ENCODE measurements at regions not wholly inside any gene's neighbourhood (a gene's known extent, or its start where the extent isn't known, plus 50 kb on each side); places are given as distances from the start of the nearest gene placed in this dataset.

GRCh38 chr9:82168585-82168984, 180.0 kb downstream of the SPATA31D1 start:
- no peak for TF ChIP-seq SIN3A (IDR thresholded peaks at IDR 0.05; ENCODE audit: borderline replicate concordance, insufficient read depth, low read length)
- no peak for TF ChIP-seq REST (IDR thresholded peaks at IDR 0.05; ENCODE audit: insufficient read depth in 1 of 2, low read depth in 2 of 2, low read length in 2 of 2)
- no peak for TF ChIP-seq POLR2AphosphoS5 (IDR thresholded peaks at IDR 0.05; ENCODE audit: low read depth, low read length)
- no peak for TF ChIP-seq TAF1 (IDR thresholded peaks at IDR 0.05; ENCODE audit: borderline replicate concordance, insufficient read depth, low read length)
- TF ChIP-seq FOXP2 (optimal IDR thresholded peaks at IDR 0.05; ENCODE audit: borderline replicate concordance, extremely low read depth, extremely low read length, insufficient read depth): no peak

Data from PFSK-1 (cell line).